ENCODE measurements at regions not wholly inside any gene's neighbourhood (a gene's known extent, or its start where the extent isn't known, plus 50 kb on each side); places are given as distances from the start of the nearest gene placed in this dataset.

DNA sequence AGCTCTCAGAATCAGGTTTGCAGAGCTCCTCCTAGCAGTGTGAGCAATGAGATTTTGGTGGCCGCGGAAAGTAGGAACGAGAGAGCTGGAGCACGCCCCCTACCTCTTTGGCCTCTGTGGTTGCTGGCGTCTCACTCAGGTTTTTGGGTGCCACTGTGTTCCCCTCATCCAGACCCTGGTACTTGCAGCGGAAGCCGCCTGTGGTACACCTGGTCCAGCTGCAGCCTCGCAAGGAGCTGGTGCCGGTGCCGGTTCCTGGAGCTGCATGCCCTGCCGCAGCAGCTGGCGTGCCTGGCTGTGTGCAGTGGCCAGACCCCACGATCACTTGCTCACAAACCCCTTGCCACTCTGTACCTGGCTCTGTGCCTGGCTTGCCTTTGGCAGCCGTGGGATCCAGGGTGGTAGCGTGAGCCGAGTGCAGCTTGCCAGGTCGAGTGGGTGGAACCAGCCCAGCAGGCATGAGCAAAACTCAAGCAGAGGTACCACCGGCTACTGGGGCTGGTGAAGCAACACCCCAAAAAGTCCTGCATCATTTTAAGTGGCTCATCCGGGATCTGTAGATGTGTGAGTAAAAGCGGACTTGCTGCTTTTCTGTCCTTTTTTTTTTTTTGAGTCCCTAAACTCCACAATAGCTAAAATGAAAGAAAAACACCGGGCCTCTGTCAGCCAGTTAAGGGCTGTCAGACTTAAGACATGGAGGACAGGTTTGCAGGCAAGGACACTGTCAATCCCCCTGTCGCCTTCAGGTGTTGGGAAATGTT, 844.9 kb downstream of the KCNT2 start:
- TF ChIP-seq POLR2AphosphoS5 (IDR thresholded peaks at IDR 0.05; ENCODE audit: insufficient read depth, low read depth, low read length) (no peak), POLR2A (IDR thresholded peaks at IDR 0.05; ENCODE audit: low read depth, low read length) (no peak), MYC (IDR thresholded peaks at IDR 0.05; ENCODE audit: low read depth, low read length) (no peak), JUN (IDR thresholded peaks at IDR 0.05; ENCODE audit: borderline replicate concordance, insufficient read depth, insufficient read length, low read depth) (no peak), EZH2 (IDR thresholded peaks at IDR 0.05; ENCODE audit: borderline replicate concordance, low read depth, low read length, severe bottlenecking) (no peak), FOS (IDR thresholded peaks at IDR 0.05; ENCODE audit: borderline replicate concordance, insufficient read depth, low read length) (no peak)
- TF ChIP-seq, protein P1, sequence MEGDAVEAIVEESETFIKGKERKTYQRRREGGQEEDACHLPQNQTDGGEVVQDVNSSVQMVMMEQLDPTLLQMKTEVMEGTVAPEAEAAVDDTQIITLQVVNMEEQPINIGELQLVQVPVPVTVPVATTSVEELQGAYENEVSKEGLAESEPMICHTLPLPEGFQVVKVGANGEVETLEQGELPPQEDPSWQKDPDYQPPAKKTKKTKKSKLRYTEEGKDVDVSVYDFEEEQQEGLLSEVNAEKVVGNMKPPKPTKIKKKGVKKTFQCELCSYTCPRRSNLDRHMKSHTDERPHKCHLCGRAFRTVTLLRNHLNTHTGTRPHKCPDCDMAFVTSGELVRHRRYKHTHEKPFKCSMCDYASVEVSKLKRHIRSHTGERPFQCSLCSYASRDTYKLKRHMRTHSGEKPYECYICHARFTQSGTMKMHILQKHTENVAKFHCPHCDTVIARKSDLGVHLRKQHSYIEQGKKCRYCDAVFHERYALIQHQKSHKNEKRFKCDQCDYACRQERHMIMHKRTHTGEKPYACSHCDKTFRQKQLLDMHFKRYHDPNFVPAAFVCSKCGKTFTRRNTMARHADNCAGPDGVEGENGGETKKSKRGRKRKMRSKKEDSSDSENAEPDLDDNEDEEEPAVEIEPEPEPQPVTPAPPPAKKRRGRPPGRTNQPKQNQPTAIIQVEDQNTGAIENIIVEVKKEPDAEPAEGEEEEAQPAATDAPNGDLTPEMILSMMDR (IDR thresholded peaks at IDR 0.05; ENCODE audit: extremely low read depth in 1 of 2, insufficient read depth in 1 of 2, low read depth in 1 of 2, low read length in 2 of 2) = no peak
- TF ChIP-seq, protein P2, sequence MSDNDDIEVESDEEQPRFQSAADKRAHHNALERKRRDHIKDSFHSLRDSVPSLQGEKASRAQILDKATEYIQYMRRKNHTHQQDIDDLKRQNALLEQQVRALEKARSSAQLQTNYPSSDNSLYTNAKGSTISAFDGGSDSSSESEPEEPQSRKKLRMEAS (IDR thresholded peaks at IDR 0.05; ENCODE audit: insufficient read depth, insufficient read length) = no peak
